WTC11 (cell line): ENCODE measurements at regions not wholly inside any gene's neighbourhood (a gene's known extent, or its start where the extent isn't known, plus 50 kb on each side); places are given as distances from the start of the nearest gene placed in this dataset.

Experiments
- ATAC-seq: fragments of 200-7000 bp; cut with Tn5 transposase; 2 replicates; pipeline ENCODE4 v1.10.0; 2021; ENCODE audit warnings: mild to moderate bottlenecking, moderate library complexity
- CTCF ChIA-PET: fragments of 300-600 bp; sonication (Branson Sonifier 250); formaldehyde crosslinking; loops from one replicate; lab custom pipeline; 2021; ENCODE audit warnings: antibody characterized with exemption; lab: Charles Lee
- POLR2A ChIA-PET: fragments of 350-600 bp; sonication (Branson Sonifier 250); formaldehyde crosslinking; loops from one replicate; lab custom pipeline; 2021; ENCODE audit warnings: antibody characterized with exemption; lab: Charles Lee
- DNase-seq: peaks from one replicate; pipeline ENCODE4 v3.0.0; 2021; ENCODE audit warnings: low spot score
- H3K27ac Mint-ChIP-seq: 2 replicates; pipeline ENCODE4 v1.8.0; 2021; ENCODE audit warnings: mixed read lengths
- H3K27me3 Mint-ChIP-seq: 2 replicates; pipeline ENCODE4 v1.8.0; 2021; ENCODE audit warnings: low read depth, mild to moderate bottlenecking, moderate library complexity, mixed read lengths
- H3K36me3 Mint-ChIP-seq: 2 replicates; pipeline ENCODE4 v1.8.0; 2021; ENCODE audit warnings: mixed read lengths
- H3K4me1 Mint-ChIP-seq: 2 replicates; pipeline ENCODE4 v1.8.0; 2022; ENCODE audit warnings: mixed read lengths
- H3K4me3 Mint-ChIP-seq: 2 replicates; pipeline ENCODE4 v1.8.0; 2021; ENCODE audit warnings: mild to moderate bottlenecking, moderate library complexity, mixed read lengths
- H3K9me3 Mint-ChIP-seq: 2 replicates; pipeline ENCODE4 v1.8.0; 2021; ENCODE audit warnings: mixed read lengths
- AFF4 ChIP-seq: sonication (generic); formaldehyde crosslinking; IDR thresholded peaks from 2 replicates; pipeline ENCODE4 v1.8.1; 2023; ENCODE audit warnings: mild to moderate bottlenecking, missing genetic modification reagents, borderline replicate concordance
- ATF1 ChIP-seq: sonication (generic); formaldehyde crosslinking; IDR thresholded peaks from 2 replicates; pipeline ENCODE4 v1.8.1; 2023; ENCODE audit warnings: mild to moderate bottlenecking, moderate library complexity, missing genetic modification reagents
- CBFB ChIP-seq: sonication (generic); formaldehyde crosslinking; IDR thresholded peaks from 2 replicates; pipeline ENCODE4 v1.8.1; 2022; ENCODE audit warnings: mild to moderate bottlenecking, low read depth, missing genetic modification reagents
- ERG ChIP-seq: fragments of 250-450 bp; sonication (Bioruptor Pico); IDR thresholded peaks from 2 replicates; pipeline ENCODE4 v1.8.0; 2021; ENCODE audit warnings: mild to moderate bottlenecking
- ETV6 ChIP-seq: sonication (generic); formaldehyde crosslinking; IDR thresholded peaks from 2 replicates; pipeline ENCODE4 v1.8.1; 2022; ENCODE audit warnings: mild to moderate bottlenecking, missing genetic modification reagents
- FOXJ3 ChIP-seq: sonication (generic); formaldehyde crosslinking; IDR thresholded peaks from 2 replicates; pipeline ENCODE4 v1.9.0; 2021; ENCODE audit warnings: missing genetic modification reagents, mild to moderate bottlenecking, borderline replicate concordance
- FOXK1 ChIP-seq: sonication (generic); formaldehyde crosslinking; IDR thresholded peaks from 2 replicates; pipeline ENCODE4 v1.8.0; 2022; ENCODE audit warnings: mild to moderate bottlenecking, moderate library complexity, missing genetic modification reagents
- GTF2I ChIP-seq: fragments of 250-450 bp; sonication (Bioruptor Pico); conservative IDR thresholded peaks from 2 replicates; pipeline ENCODE4 v1.4.0; 2021; ENCODE audit warnings: mild to moderate bottlenecking
- KAT7 ChIP-seq: sonication (generic); formaldehyde crosslinking; IDR thresholded peaks from 2 replicates; pipeline ENCODE4 v1.8.1; 2023; ENCODE audit warnings: missing genetic modification reagents, mild to moderate bottlenecking, borderline replicate concordance
- NFYB ChIP-seq: sonication (generic); formaldehyde crosslinking; conservative IDR thresholded peaks from 2 replicates; pipeline ENCODE4 v1.8.0; 2022; ENCODE audit warnings: low read depth, missing genetic modification reagents
- PRDM15 ChIP-seq: sonication (generic); formaldehyde crosslinking; IDR thresholded peaks from 2 replicates; pipeline ENCODE4 v1.8.0; 2022; ENCODE audit warnings: missing genetic modification reagents
- PRRX2 ChIP-seq: fragments of 250-450 bp; sonication (Bioruptor Pico); IDR thresholded peaks from 2 replicates; pipeline ENCODE4 v1.8.0; 2021; ENCODE audit warnings: mild to moderate bottlenecking
- RORB ChIP-seq: fragments of 250-450 bp; sonication (Bioruptor Pico); IDR thresholded peaks from 2 replicates; pipeline ENCODE4 v1.9.0; 2021; ENCODE audit warnings: mild to moderate bottlenecking
- STAT6 ChIP-seq: sonication (generic); formaldehyde crosslinking; conservative IDR thresholded peaks from 2 replicates; pipeline ENCODE4 v1.8.1; 2023; ENCODE audit warnings: mild to moderate bottlenecking, low read depth, missing genetic modification reagents, moderate library complexity
- TEAD1 ChIP-seq: sonication (generic); formaldehyde crosslinking; IDR thresholded peaks from 2 replicates; pipeline ENCODE4 v1.8.0; 2022; ENCODE audit warnings: mild to moderate bottlenecking, missing genetic modification reagents
- ZNF138 ChIP-seq: sonication (generic); formaldehyde crosslinking; conservative IDR thresholded peaks from 2 replicates; pipeline ENCODE4 v1.8.1; 2022; ENCODE audit warnings: mild to moderate bottlenecking, moderate library complexity, missing genetic modification reagents
- ZNF219 ChIP-seq: sonication (generic); formaldehyde crosslinking; IDR thresholded peaks from 2 replicates; pipeline ENCODE4 v1.8.0; 2023; ENCODE audit warnings: missing genetic modification reagents, mild to moderate bottlenecking, borderline replicate concordance
- ZNF232 ChIP-seq: sonication (generic); formaldehyde crosslinking; IDR thresholded peaks from 2 replicates; pipeline ENCODE4 v1.8.0; 2022; ENCODE audit warnings: mild to moderate bottlenecking, missing genetic modification reagents
- ZNF263 ChIP-seq: sonication (generic); formaldehyde crosslinking; IDR thresholded peaks from 2 replicates; pipeline ENCODE4 v1.8.1; 2022; ENCODE audit warnings: low read depth, mild to moderate bottlenecking, moderate library complexity, missing genetic modification reagents
- ZNF281 ChIP-seq: sonication (generic); formaldehyde crosslinking; IDR thresholded peaks from 2 replicates; pipeline ENCODE4 v1.8.0; 2023; ENCODE audit warnings: mild to moderate bottlenecking, missing genetic modification reagents

DNA sequence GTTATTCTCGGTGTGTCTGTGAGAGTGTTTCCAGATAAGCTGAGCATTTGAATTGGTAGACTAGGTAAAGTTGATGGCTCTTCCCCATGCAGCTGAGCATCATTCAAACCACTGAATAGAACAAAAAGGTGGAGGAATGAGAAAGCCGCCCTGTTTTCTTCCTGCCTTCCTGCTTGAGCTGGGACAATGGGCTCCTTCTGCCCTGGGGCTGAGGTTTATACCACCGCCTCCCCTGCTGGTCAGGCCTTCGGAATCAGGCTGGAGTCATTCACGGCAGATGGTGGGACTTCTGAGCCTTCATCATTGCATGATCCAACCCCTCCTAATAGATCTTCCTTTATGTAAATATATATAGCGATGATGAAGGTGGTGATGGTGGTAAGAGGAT lies 124.9 kb downstream of the ANKRD60 start (continued):
- TF ChIP-seq AFF4 (CRISPR knock-in tag) = no peak
- no peak for TF ChIP-seq ZNF219 (CRISPR knock-in tag)
- TF ChIP-seq PRRX2 (CRISPR knock-in tag) = no peak
- TF ChIP-seq ERG (CRISPR knock-in tag) = no peak
- TF ChIP-seq KAT7 (CRISPR knock-in tag) = no peak
- no peak for TF ChIP-seq ZNF281 (CRISPR knock-in tag)
- TF ChIP-seq, all 79 proteins: peak for 0

DNA sequence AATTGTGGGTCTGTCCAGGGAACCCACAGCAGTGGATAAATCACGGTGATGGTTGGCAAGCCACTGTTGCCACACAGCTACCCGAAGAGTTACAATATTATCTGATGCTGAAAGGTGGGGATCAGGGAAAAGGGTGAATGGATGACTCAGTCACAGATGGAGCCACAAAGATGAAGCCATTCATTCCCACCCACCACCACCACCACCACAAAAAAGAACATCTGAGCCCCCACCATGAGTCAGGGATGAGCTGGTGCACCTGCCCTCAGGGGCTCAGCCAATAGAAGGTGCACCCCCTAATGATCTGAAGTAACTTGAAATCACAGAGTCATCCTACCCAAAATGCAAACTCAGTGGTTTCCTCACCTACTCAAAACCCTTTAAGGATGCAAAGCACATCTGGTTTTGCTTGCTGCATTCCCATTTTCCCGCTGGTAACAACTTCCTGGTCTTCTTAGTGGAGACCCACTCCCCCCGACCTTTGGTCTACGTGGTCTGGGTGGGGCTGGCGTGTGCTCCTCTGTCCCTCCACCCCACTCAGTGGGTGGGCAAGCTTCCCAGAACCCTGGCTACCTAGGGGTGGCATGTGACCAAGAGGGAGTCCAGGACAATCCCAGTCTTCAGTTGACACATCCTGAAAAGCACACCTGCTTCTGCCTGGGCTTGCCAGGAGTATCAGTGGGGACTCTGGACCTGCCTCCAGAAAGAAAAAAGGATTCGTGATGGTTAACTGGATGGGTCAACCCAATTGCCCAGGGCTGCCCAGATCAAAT lies 125.5 kb downstream of the ANKRD60 start:
- POLR2A ChIA-PET = no interaction called here
- Mint-ChIP-seq H3K36me3 (no peaks in the 10 kb centered on the region), H3K4me1 (no peaks in the 10 kb centered on the region), H3K27me3 (peaks cover 6% of the 10 kb centered on the region; the same call in 1 of the 2 replicates), H3K27ac (no peak overlapping the region), H3K9me3 (peaks cover 22% of the 10 kb centered on the region), H3K4me3 (no peak overlapping the region)
- CTCF ChIA-PET = interaction anchor here (0.6 to 1.5 kb wide), 5 partner anchors 16 to 105 kb away, joined by 3 read pairs; no protein-coding TSS in a partner anchor
- TF ChIP-seq TEAD1 (CRISPR knock-in tag) = no peak
- TF ChIP-seq ZNF232 (CRISPR knock-in tag) = no peak
- no peak for TF ChIP-seq RORB
- no peak for TF ChIP-seq FOXK1 (CRISPR knock-in tag)
- TF ChIP-seq ETV6 (CRISPR knock-in tag) = no peak
- no peak for TF ChIP-seq ATF1 (CRISPR knock-in tag)
- TF ChIP-seq STAT6 = no peak
- TF ChIP-seq GTF2I (CRISPR knock-in tag) = no peak
- TF ChIP-seq CBFB (CRISPR knock-in tag) = no peak
- no peak for TF ChIP-seq ZNF263 (CRISPR knock-in tag)
- no peak for TF ChIP-seq ZNF138 (CRISPR knock-in tag)
- no peak for TF ChIP-seq FOXJ3 (CRISPR knock-in tag)
- no peak for TF ChIP-seq NFYB
- no peak for TF ChIP-seq PRDM15 (CRISPR knock-in tag)
- no peak for ATAC-seq
- DNase-seq = no peak
